CD14-positive monocyte (primary cell): ENCODE measurements at regions not wholly inside any gene's neighbourhood (a gene's known extent, or its start where the extent isn't known, plus 50 kb on each side); places are given as distances from the start of the nearest gene placed in this dataset.

Experiments used
- DNase-seq, 3 donors: peaks; one replicate each; pipeline ENCODE4 v3.0.0-alpha.2; 2011 to 2022
- H2AFZ ChIP-seq: 2 replicates; pipeline ENCODE4 v1.6.0; 2012; ENCODE audit warnings: mild to moderate bottlenecking, low read depth, low read length, inconsistent platforms; ENCODE audit not compliant: insufficient read depth, poor library complexity, severe bottlenecking
- H3K27ac ChIP-seq, 2 donors: 1 replicate in 1 of 2; 2 replicates in 1 of 2; pipeline ENCODE4 v1.5.1; 2012 to 2013; ENCODE audit warnings: low read length in 2 of 2, control low read depth in 1 of 2, inconsistent platforms in 1 of 2, low read depth in 1 of 2, mild to moderate bottlenecking in 1 of 2
- H3K27me3 ChIP-seq, 2 donors: one replicate each; pipeline versions ENCODE4 v1.6.0 to v1.6.1; 2011 to 2013; ENCODE audit warnings: low read length in 2 of 2; ENCODE audit not compliant: control insufficient read depth in 2 of 2, insufficient read depth in 2 of 2
- H3K36me3 ChIP-seq, 2 donors: replicated peaks in 1 of 2; 1 replicate in 1 of 2; 2 replicates in 1 of 2; pipeline versions ENCODE4 v1.5.1 to v1.6.1; 2012 to 2013; ENCODE audit warnings: low read length in 2 of 2, control low read depth in 1 of 2, inconsistent platforms in 1 of 2, mild to moderate bottlenecking in 1 of 2; ENCODE audit not compliant: insufficient read depth in 2 of 2, control insufficient read depth in 1 of 2
- H3K4me1 ChIP-seq, 2 donors: 1 replicate in 1 of 2; 2 replicates in 1 of 2; pipeline versions ENCODE4 v1.5.1 to v1.6.1; 2012 to 2013; ENCODE audit warnings: low read length in 2 of 2, control low read depth in 1 of 2, inconsistent platforms in 1 of 2, mild to moderate bottlenecking in 1 of 2, moderate library complexity in 1 of 2; ENCODE audit not compliant: insufficient read depth in 2 of 2, control insufficient read depth in 1 of 2
- H3K4me2 ChIP-seq: replicated peaks from 2 replicates; pipeline ENCODE3; 2012; ENCODE audit warnings: low read length, moderate library complexity, mild to moderate bottlenecking; ENCODE audit not compliant: poor library complexity, severe bottlenecking; ENCODE audit errors: extremely low read depth
- H3K4me3 ChIP-seq, 3 experiments: fragments of 200-600 bp in 1 of 3; sonication (generic) in 1 of 3; replicated peaks in 1 of 3; 1 replicate in 2 of 3; 2 replicates in 1 of 3; pipeline ENCODE4 v1.5.1; 2011 to 2013; ENCODE audit warnings: low read length in 3 of 3, mild to moderate bottlenecking in 3 of 3, control low read depth in 2 of 3, low read depth in 2 of 3, inconsistent platforms in 1 of 3, moderate library complexity in 1 of 3
- H3K79me2 ChIP-seq: 2 replicates; pipeline ENCODE4 v1.6.0; 2012; ENCODE audit warnings: mild to moderate bottlenecking, control low read depth, inconsistent platforms, low read length, moderate library complexity; ENCODE audit not compliant: insufficient read depth
- H3K9ac ChIP-seq: 2 replicates; pipeline ENCODE4 v1.6.0; 2017; ENCODE audit warnings: low read length, mild to moderate bottlenecking; ENCODE audit not compliant: insufficient read depth, poor library complexity, severe bottlenecking
- H3K9me3 ChIP-seq, 2 donors: replicated peaks in 1 of 2; 1 replicate in 1 of 2; 2 replicates in 1 of 2; pipeline versions ENCODE4 v1.5.1 to v1.6.1; 2012 to 2013; ENCODE audit warnings: low read length in 2 of 2, control low read depth in 1 of 2; ENCODE audit not compliant: control insufficient read depth in 1 of 2, insufficient read depth in 1 of 2
- H4K20me1 ChIP-seq: 2 replicates; pipeline ENCODE4 v1.6.0; 2012; ENCODE audit warnings: mild to moderate bottlenecking, low read length, control low read depth, moderate library complexity; ENCODE audit not compliant: insufficient read depth
- H3K27ac Mint-ChIP-seq, 7 donors: one replicate each; pipeline ENCODE4 v1.8.0; 2020; ENCODE audit warnings: mild to moderate bottlenecking in 7 of 7, mixed read lengths in 7 of 7, moderate library complexity in 6 of 7, inconsistent platforms in 2 of 7
- H3K27me3 Mint-ChIP-seq, 3 donors: one replicate each; pipeline ENCODE4 v1.8.0; 2021 to 2022; ENCODE audit warnings: low read depth in 3 of 3, mild to moderate bottlenecking in 3 of 3, mixed read lengths in 3 of 3, moderate library complexity in 3 of 3, inconsistent platforms in 1 of 3
- H3K36me3 Mint-ChIP-seq, 2 donors: one replicate each; pipeline ENCODE4 v1.8.0; 2020; ENCODE audit warnings: mixed read lengths in 2 of 2, inconsistent platforms in 1 of 2, mild to moderate bottlenecking in 1 of 2
- H3K4me1 Mint-ChIP-seq: one replicate; pipeline ENCODE4 v1.8.0; 2020; ENCODE audit warnings: mild to moderate bottlenecking, mixed read lengths
- H3K4me3 Mint-ChIP-seq, 2 donors: one replicate each; pipeline ENCODE4 v1.8.0; 2020; ENCODE audit warnings: mild to moderate bottlenecking in 2 of 2, mixed read lengths in 2 of 2, moderate library complexity in 1 of 2
- H3K9me3 Mint-ChIP-seq, 7 donors: one replicate each; pipeline ENCODE4 v1.8.0; 2020 to 2022; ENCODE audit warnings: mixed read lengths in 7 of 7, mild to moderate bottlenecking in 6 of 7, moderate library complexity in 6 of 7, inconsistent platforms in 2 of 7
- WGBS: methylation state at CpG from one replicate; pipeline ENCODE4 v1.1.5; 2013; ENCODE audit warnings: missing lambda C conversion rate; ENCODE audit not compliant: insufficient coverage; 5-methylcytosine and 5-hydroxymethylcytosine counted together
- intact Hi-C, 2 donors: fragments of 100-400 bp; cut with micrococcal nuclease; formaldehyde crosslinking; loops; one replicate each; pipeline versions ENCODE4 v1.15.0 to v1.15.1; 2023
- TF ChIP-seq, protein P1 (sequence below): fragments of 200-600 bp; IDR thresholded peaks from one replicate; pipeline ENCODE4 v1.8.0; 2022; ENCODE audit warnings: antibody characterized with exemption, mild to moderate bottlenecking

DNA sequence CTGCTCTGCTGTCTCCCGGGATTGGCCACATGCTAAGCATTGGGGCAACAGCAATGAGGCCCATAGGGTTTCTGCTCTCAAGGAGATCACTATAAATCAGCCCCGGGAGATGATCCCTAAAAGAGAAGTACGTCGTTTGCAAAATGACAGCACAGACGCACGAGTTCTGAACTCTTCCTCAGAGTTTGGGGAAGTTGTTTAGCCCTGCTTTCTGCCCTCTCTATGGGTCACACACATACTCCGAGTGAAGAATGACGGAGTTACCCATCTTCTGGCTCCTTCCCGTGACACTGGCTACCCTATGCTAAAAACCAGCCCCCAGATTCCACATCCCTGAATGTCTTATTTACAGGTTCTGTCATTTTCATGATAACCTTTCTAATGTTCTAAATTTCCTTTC lies 258.0 kb upstream of the PLEKHG7 start:
- peaks cover 0 to 11% of the 10 kb centered on the region in 2 donors for H3K36me3 Mint-ChIP-seq
- peaks cover 31% of the 10 kb centered on the region for H3K4me1 Mint-ChIP-seq
- no peaks in the 10 kb centered on the region for H3K9me3 ChIP-seq
- H3K79me2 ChIP-seq, result no peaks in the 10 kb centered on the region
- H3K27ac ChIP-seq, result peak overlapping the region; percentile 45 to 82
- DNase-seq, result peak; percentile 90 to 95 (median 93)
- peak overlapping the region in 1 of 3 experiments; percentile 5 for H3K4me3 ChIP-seq
- WGBS, result 10% methylated on average over 8 of the region's 9 CpGs
- no peaks in the 10 kb centered on the region for H3K27me3 ChIP-seq
- no peak overlapping the region for H2AFZ ChIP-seq
- no peaks in the 10 kb centered on the region for H3K36me3 ChIP-seq
- H4K20me1 ChIP-seq, result no peaks in the 10 kb centered on the region
- peaks cover 2 to 6% (median 3%) of the 10 kb centered on the region in 3 donors for H3K27me3 Mint-ChIP-seq
- H3K4me3 Mint-ChIP-seq, result peak overlapping the region in 1 of 2 donors; percentile 60
- H3K9ac ChIP-seq, result peak overlapping the region; percentile 44
- H3K4me1 ChIP-seq, result peaks cover 19 to 23% of the 10 kb centered on the region in 2 donors
- intact Hi-C loops, result loop anchor here in 1 of 2 donors (5.0 to 10.0 kb wide), 4 partner anchors 58 to 297 kb away; partner anchors contain the start of gene BTG1
- peaks cover 0 to 8% (median 2%) of the 10 kb centered on the region in 7 donors for H3K9me3 Mint-ChIP-seq
- TF ChIP-seq, protein P1, sequence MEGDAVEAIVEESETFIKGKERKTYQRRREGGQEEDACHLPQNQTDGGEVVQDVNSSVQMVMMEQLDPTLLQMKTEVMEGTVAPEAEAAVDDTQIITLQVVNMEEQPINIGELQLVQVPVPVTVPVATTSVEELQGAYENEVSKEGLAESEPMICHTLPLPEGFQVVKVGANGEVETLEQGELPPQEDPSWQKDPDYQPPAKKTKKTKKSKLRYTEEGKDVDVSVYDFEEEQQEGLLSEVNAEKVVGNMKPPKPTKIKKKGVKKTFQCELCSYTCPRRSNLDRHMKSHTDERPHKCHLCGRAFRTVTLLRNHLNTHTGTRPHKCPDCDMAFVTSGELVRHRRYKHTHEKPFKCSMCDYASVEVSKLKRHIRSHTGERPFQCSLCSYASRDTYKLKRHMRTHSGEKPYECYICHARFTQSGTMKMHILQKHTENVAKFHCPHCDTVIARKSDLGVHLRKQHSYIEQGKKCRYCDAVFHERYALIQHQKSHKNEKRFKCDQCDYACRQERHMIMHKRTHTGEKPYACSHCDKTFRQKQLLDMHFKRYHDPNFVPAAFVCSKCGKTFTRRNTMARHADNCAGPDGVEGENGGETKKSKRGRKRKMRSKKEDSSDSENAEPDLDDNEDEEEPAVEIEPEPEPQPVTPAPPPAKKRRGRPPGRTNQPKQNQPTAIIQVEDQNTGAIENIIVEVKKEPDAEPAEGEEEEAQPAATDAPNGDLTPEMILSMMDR, result no peak
- peak overlapping the region; percentile 91 to 98 (median 94) for H3K27ac Mint-ChIP-seq
- peak overlapping the region; percentile 7 for H3K4me2 ChIP-seq

DNA sequence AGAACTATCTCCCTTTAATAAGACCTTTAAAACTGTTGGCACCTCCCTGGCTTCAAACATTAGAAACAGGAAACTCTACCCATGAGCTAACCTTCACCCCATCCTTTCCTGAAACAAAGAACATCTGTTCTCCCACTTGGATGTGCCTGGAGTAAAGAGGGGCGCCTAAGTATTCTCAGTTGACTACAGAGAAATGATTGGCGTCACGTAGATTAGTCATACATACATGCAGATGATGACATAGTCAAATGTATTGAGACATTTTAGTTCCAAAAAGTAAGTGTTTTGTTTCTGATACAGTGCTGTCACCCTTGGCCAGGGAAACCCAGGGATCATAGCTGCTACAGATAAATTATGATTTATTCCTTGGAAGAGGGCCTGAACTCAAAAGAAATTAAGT lies 260.0 kb upstream of the PLEKHG7 start:
- Histone ChIP-seq H3K9me3 (no peaks in the 10 kb centered on the region), H4K20me1 (no peaks in the 10 kb centered on the region), H3K27ac (peak overlapping the region in 1 of 2 donors; percentile 20), H3K4me3 (no peak overlapping the region), H3K9ac (no peak overlapping the region), H3K4me2 (no peak overlapping the region), H3K27me3 (no peaks in the 10 kb centered on the region), H3K36me3 (no peaks in the 10 kb centered on the region), H3K79me2 (no peaks in the 10 kb centered on the region), H3K4me1 (peaks cover 19 to 24% of the 10 kb centered on the region in 2 donors), H2AFZ (no peak overlapping the region)
- H3K9me3 Mint-ChIP-seq, result peaks cover 0 to 8% (median 2%) of the 10 kb centered on the region in 7 donors
- peaks cover 2 to 6% (median 3%) of the 10 kb centered on the region in 3 donors for H3K27me3 Mint-ChIP-seq
- TF ChIP-seq, protein P1, result no peak
- no peak overlapping the region for H3K4me3 Mint-ChIP-seq
- peak overlapping the region in 6 of 7 donors; percentile 42 to 94 (median 78) for H3K27ac Mint-ChIP-seq
- peaks cover 0 to 11% of the 10 kb centered on the region in 2 donors for H3K36me3 Mint-ChIP-seq
- H3K4me1 Mint-ChIP-seq, result peaks cover 34% of the 10 kb centered on the region
- intact Hi-C loops, result loop anchor here in 1 of 2 donors (5.0 to 10.0 kb wide), 3 partner anchors 150 to 295 kb away; partner anchors contain the start of gene BTG1
- no CpG with 5 or more reads among the region's 3 CpGs for WGBS
- peak; percentile 56 to 79 (median 66) for DNase-seq
